GM18498 (cell line): ENCODE measurements at regions not wholly inside any gene's neighbourhood (a gene's known extent, or its start where the extent isn't known, plus 50 kb on each side); places are given as distances from the start of the nearest gene placed in this dataset.
A peak's percentile ranks its signal among the peaks of the same experiment; 100 is the strongest.

Source experiments
- ATAC-seq: cut with Tn5 transposase; IDR thresholded peaks from one replicate; pipeline ENCODE4 v1.9.1; 2021; ENCODE audit warnings: mild to moderate bottlenecking, moderate library complexity; ENCODE audit not compliant: unreplicated experiment

DNA sequence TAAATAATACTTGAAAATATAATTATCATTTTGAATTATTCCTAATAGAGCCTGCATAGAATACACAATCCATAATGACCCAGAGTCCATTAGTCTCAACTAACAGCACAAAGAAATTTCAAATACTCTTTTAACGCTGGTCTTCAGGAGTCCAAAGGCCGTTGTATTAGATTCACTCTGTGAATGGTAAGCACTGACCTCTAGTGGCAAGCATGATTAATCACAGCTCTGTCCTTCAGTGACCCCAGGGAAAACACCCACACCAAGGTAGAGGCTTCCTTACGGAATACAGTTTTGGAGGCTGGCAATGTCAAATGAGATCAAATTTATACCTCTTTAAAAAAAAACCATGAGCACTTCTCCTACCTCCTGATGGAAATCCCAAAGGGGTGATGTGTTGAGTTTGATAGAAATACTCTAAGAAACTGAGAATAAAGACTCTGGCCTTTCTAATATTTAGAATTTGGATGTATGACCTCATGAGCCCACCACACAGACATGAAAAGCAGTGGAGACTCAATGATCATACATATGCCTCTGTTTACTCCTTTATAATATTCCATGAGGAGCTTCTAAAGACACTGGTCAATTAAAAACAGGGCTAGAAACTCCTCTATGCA lies 147.2 kb upstream of the DKK2 start:
- peak; percentile 99 for ATAC-seq

DNA sequence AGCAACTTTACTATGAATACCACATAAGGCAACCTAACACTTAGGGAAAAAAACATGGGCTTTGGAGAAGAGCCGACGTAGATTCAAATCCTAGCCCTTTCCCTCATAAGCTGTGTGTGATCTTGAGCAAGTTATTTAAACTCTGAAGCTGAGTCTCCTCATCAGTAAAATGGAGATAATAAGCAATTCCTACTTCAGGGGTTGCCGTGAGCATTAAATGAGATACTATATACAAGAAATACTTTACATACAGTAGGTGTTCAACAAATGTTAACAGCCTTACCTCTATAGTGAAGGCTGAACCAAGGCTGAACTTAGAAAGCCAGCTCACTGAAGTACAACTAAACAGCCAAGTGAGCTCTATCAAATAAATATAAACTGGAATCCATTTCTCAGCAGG lies 146.2 kb upstream of the DKK2 start:
- no peak for ATAC-seq

DNA sequence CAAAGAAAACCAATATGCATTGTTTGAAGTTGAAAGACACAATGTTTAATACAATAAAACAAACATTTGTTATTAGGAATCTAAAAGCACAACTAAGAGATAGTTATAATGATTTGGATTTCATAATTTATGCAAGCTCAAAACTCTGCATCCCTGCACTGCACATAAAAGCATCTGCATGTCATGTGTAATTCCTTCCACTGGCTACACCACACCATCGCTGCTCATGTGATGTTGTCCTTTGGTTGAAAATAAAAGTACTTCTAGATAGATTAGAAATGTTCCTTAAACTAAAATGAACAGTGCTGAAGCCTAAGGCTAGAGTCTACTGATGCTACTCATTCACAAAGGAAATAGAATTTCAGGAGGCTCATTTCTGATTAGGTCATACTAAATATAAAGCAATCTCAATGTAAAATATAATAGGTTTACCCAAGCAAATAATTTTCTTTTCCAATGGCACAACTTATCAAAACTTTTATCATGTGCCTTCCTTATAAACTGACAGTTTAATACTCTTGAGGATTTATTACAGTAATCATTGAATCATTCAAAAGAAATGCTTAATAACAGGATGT lies 130.8 kb upstream of the DKK2 start:
- ATAC-seq = no peak

DNA sequence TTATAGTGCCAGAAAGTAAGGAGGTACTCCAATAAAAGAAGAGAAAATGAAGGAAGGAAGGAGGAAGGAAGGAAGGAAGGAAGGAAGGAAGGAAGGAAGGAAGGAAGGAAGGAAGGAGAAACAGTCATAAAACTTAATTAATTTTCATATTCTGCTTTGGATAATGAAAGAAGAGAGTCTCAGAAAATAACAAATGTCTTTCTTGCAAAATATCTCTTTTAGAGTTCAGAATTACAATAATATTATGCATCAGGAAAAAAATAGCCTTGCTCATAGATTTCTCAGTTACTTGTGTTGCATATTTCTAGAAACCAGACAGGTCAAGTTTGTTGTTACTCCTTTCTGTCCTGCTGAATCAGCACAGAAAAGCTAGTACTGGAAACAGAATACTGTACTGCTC lies 130.1 kb upstream of the DKK2 start:
- no peak for ATAC-seq

DNA sequence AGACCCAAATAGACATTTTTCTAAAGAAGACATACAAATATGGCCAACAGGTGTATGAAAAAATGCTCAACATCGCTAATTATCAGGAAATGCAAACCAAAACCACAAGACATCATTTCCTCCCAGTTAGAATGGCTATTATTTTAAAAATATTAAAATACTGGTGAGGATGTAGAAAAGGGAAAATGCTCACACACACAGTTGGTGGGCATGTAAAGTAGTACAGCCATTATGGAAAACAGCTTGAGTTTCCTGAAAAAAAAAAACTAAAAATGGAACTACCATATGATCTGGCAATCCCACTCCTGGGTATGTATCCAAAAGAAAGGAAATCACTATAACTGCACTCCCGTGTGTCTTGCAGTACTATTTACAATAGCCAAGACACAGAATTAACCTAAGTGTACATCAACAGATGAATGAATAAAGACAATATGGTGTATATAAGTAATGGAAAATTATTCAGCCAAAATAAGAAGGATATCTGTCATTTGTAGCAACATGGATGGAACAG lies 128.9 kb upstream of the DKK2 start:
- no peak for ATAC-seq

DNA sequence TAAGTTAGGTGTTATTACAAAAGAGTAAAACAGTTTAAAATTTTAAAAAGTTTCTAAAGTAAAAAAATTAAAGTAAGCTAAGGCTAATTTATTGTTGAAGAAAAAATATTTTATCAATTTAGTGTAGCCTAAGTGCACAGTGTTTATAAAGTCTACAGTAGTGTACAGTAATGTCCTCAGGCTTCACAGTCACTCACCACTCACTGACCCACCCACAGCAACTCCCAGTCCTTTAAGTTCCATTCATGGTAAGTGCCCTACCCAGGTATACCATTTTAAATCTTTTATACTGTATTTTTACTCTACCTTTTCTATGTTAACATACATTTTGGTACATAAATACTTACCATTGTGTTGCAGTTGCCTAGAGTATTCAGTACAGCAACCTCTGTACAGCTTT lies 120.3 kb upstream of the DKK2 start:
- ATAC-seq = no peak

DNA sequence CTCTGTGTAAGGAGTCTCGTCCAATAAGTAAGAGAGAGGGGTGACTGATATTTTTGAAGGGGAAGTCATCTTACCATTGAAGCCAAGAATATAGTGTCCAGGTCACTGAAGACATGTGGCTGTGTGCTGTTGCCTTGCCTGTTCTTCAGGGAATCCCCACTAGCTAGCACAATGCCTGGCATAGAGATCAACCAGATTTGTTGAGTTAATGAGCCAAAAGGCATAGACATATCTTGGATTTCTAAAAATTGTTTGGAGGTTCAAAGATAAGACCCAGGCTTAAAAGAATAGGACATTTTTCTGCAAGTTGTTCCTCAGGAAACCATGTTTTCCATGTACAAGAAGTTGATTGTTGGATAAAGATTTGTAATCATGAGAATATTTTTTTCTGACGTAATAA lies 119.3 kb upstream of the DKK2 start:
- no peak for ATAC-seq

DNA sequence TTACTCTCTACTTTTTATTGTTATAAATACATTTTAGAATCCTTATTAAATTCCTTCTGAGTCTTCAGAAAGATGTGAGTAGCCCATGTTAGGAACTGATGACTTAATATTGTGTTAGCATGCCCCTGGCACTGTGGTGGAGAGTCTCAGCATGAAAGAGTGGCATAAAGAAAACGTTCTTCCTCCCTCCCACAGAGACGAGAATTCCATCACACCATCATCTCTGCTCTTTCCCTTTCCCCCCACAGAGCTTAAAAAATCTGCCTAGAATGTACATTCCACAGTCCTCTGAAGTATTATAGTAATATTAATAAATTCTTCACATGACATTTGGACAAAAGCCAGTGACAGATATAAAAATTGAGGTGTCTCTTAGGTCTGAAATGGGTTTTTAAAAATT lies 117.8 kb upstream of the DKK2 start:
- ATAC-seq = no peak

DNA sequence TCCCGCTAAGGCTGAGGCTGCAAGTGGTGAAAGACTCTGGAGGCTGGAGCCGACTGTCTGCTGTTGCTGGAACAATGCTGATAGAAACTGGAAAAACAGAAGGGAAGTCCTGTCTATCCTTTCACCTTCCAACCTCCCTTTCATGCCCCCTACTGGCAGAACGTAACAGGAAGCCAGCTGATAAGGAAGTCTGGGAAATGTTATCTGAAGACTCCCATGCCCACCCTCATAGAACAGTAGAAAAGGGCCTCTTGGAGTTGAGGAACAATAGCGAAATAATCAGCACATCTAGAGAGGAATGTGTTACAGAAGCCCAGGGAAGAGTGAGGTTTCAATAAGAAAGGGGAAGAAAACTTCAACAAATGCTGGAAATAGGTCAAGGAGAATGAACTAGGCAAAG lies 117.1 kb upstream of the DKK2 start:
- no peak for ATAC-seq

DNA sequence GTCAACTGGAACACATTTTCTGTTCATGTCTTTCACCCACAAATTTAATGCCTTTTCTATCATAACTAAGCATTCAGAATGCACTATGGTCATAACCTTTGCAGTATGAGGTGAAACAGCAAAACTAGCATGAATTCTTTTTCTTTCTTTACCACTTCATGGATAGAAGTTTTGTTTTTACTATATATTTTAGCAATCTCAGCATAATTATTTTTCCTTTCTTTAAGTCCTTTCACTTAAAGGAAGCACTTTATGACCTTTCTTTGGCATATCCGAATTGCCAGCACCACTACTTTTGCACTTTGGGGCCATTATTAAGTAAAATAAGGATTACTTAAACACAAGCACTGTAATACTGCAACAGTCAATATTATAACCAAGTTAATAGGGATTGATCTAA lies 115.1 kb upstream of the DKK2 start:
- no peak for ATAC-seq

DNA sequence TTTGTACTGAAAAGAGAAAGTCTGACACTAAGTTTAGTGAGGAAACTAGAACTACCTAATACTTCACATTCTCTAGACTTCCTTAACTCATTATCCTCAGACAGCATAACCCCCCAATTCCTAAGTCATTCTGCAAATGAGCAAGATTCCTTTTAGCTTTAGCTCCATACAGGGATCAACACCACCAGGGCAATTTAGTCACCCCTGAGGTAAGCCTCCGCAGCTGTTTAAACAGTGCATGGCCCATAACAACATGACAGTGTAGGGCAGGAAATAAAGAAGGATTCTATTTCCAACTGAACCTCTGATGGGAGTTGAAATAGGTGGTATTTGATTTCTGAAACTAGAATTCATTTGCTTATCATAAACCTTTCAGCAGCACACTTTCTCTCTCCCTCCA lies 112.8 kb upstream of the DKK2 start:
- ATAC-seq = no peak

DNA sequence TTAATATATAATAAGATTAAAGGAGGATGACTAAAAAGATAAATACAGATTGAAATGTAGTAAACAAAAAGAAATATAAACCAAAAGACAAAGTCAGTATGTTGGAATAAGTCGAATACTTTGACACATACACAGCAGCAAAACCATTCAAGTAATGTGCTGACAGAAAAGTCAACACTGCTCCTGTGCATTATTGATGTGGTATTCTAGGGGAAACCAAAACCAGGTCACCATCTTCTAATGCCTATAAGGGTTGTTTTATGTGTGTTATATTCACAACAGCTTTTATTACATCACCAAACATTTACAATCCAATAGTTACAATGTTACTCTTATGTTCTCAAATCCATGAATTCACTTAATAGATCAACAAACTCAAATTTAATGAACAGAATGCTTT lies 111.8 kb upstream of the DKK2 start:
- ATAC-seq = no peak

DNA sequence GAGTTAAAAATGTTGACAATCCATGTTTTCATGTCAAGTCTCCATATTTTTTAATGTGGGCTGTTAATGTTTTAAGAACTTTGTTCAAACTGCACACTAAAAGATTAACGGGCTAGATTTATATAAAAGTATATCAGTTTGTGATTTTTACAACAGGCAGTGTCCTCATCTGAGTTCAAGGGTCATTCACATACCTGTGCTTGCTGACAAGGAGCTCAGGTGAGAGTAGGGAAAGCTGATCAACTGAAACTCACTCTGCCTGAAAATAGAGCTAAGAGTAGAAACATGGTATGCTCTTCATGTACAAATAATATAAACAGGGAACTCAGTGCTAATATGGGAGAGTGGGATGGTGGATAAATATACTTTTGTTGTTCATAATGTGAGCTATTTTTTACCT lies 102.3 kb upstream of the DKK2 start:
- ATAC-seq = no peak

DNA sequence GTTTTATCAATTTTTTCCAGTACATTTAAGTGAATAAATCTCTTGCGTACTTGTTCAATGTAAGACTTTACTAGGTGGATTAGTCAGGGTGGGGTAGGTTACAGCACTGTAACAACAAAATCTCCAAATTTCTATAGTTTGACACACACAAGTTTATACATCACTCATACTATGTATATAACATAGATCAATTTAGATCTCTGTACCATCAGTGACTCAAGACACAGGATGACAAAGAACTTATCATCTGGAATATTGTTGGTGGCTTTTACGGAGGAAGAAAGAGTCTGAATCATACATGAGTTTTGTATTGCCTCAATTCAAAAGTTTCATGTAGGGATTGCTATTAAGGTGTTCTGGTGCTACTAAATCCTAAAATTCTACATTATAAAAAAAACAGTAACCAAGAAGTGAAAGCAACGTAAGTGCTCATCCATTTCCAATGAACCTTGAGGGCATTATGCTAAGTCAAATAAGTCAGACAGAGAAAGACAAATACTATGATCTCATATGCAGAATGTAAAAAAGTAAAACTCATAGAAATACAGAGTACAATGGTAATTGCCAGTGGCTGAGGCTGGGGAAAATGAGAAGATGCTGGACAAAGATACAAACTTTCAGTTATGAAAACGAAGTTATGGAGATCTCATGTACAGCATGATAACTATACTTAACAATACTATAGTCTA lies 98.0 kb upstream of the DKK2 start:
- ATAC-seq = no peak

DNA sequence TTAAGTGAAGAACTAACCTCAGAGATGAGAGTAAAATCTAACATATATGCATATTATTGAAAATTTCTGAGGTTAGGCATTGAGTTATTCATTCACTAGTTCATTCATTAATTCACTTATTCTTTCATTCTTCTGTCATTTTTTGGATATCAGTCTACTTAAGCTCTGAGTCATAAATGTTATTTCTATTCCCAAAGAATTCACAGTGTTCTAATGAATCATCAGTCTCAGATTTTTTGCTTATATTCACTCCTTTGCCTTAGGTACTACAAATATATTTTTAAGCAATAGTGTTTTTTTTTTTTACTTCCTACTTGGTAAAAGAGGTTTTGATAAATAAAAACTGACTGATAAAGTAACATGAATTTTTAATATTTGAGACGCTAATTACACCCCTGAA lies 95.2 kb upstream of the DKK2 start:
- no peak for ATAC-seq

DNA sequence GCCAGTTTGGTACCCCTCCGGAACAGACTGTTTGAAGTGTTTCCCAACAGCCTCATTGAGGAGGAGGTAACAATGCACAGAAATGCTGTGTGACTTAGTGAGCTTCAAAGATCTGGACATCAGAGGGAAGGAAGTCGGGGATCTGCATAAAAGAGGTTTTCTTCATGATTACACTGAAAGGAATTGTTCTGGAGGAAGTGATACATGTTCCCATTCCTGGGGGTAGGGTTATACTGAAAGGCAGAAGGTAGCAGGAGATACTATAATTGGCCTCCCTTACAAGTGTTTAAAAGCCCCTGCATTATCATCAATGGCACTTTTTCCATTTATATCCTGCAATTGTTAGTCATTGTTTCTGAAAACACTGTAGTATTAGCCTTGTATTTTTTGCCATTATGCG lies 94.0 kb upstream of the DKK2 start:
- no peak for ATAC-seq

DNA sequence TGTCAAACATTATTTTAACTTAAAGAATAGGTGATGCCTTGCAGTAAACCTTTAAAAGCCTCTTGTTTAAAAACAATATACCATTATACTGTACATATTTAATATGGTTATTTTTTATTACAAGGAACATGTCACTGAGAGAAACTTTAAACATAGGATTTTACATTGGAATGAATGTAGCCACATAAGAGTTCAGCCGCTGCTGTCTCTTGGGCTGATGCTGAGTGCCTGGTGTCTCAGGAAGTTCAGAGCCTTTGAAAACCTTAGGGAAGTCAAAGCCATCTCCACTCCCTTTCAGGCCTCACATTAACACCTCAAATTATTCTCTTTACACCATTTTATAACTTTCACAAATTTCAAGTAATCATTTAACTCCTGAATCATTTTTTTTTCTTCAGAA lies 93.5 kb upstream of the DKK2 start:
- no peak for ATAC-seq

DNA sequence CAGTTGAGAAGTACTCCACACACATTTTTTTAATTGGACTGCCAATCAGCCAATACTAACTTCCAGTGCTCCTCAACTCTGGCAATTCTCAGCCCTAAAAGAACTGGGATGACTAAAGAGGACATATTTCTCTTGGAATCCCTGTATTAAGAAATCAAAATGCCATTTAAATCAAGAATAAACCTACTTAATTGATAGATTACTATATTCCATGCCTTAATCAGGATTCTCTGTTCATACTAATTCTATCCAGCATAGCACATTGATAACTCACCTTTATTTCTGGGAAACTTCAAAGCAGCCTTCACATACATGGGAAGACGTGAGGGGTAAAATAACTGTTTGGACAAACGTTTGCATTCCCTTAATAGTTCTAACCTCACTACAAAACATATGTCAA lies 93.0 kb upstream of the DKK2 start:
- ATAC-seq = no peak

DNA sequence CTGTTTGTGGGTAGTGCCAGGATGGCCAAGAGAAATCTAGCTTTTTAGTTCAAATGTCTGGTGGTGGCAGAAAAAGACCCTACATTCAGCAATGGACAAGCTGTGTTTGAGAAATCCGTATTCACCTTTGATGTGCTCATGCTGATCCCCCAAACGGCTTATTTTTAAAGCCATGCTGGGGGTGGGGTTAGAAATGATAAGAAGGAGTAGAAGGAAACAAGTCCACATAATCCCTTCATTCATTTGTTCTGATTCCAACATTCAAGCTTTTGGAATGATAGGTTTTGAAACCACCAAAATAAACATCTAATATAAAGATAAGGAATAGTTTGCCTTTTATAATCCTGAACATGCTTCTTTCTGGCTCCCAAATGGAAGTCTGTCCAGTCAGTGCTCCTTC lies 92.0 kb upstream of the DKK2 start:
- no peak for ATAC-seq

DNA sequence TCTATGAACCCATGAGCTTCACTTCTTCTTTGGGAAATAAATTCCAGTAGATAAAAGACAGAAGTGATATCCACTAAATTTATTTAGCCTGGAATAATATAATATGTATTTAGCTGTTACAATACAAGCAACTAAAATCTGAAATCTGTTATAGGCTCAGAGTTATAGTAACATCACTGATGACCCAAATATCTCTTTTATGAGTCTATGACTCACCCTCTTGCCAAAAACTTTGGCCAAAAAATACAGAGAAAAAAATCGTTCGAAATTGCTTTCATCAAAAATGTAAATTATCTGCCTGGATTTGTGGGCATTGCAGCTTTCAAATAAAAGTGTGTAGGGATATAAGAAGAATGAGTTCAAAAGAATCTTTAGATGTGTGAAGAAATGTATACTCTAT lies 89.4 kb upstream of the DKK2 start:
- ATAC-seq = no peak

DNA sequence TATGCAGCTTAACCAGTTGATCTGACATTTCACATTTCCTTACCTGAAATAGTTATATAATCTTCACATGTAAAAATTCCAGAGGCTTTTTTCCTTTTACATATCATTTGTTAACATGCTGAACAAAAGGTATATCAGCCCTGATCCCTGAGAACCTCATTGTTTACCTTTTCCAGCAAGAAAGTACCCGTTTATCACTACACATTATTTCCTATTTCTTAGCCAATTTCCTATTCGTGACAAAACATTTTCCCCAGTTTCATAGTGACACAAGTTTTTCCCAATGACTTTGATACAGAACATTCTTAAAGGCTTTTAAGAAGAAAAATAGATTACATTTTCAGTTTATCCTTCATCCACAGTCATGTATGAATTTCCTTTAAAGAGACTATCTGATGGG lies 86.6 kb upstream of the DKK2 start:
- no peak for ATAC-seq

DNA sequence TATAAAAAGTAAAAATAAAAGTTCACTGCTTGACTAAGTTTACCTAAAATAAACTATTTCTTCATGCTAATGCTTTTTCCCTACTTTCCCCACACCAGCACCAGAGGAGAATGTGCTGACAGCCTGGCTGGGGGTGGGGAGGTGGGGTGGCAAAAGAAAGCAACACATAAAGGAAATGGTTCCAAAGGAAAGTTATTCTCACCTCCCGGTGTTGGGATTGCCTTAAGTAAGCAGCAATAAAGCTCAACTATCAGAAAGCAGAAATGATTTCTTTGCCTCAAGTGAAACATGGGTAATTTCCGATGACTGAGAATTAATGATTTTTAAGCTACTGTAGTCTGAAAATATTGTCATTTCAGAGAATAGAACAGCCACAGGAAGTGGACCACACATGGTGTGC lies 84.5 kb upstream of the DKK2 start:
- ATAC-seq = no peak

DNA sequence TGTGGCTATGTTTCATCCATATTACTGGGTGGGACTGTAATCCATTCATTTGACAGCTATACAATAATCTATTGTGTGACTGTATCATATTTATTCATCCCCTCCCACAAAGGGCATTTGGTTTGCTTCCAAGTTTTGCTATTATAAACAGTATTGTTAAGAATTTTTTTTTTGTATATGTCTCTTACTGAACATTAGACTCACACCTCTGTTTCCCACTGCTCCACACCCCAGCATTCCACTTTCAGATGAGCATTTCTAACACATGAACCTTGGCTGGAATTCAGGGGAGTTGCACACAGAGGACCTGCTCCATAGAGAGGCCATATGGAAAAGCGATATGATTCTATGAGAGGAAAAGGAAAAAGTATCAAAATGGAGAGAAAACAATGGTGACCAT lies 81.6 kb upstream of the DKK2 start:
- ATAC-seq = no peak
